GM18858 (cell line): ENCODE measurements at regions not wholly inside any gene's neighbourhood (a gene's known extent, or its start where the extent isn't known, plus 50 kb on each side); places are given as distances from the start of the nearest gene placed in this dataset.
"Not testable (repeated sequence)": the region's sequence is repeated elsewhere in the genome, so short reads cannot be mapped to it uniquely, and the experiment has no call there.

Experiments
- ATAC-seq: cut with Tn5 transposase; IDR thresholded peaks from one replicate; pipeline ENCODE4 v1.9.1; 2021; ENCODE audit not compliant: unreplicated experiment

DNA sequence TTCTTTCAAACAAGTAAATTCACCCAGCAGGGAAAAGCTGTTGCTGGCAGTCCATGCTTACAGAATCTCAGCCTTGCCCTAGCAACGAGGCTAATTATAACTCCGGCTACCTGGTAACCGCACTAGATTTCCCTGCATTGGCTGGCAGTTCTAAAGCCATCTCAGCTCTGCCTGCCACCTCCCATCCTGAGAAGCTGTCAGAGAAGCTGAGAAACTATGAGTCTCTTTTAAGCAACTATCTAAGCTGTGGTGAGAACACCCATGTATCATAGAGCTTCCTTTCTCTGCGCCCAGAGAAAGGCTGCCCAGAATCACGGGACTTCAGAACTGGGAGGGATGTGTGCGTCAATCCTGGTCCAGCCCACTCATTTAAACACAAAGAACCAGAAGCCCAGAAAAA, 113.9 kb upstream of the NBPF26 start:
- ATAC-seq: not testable (repeated sequence)

DNA sequence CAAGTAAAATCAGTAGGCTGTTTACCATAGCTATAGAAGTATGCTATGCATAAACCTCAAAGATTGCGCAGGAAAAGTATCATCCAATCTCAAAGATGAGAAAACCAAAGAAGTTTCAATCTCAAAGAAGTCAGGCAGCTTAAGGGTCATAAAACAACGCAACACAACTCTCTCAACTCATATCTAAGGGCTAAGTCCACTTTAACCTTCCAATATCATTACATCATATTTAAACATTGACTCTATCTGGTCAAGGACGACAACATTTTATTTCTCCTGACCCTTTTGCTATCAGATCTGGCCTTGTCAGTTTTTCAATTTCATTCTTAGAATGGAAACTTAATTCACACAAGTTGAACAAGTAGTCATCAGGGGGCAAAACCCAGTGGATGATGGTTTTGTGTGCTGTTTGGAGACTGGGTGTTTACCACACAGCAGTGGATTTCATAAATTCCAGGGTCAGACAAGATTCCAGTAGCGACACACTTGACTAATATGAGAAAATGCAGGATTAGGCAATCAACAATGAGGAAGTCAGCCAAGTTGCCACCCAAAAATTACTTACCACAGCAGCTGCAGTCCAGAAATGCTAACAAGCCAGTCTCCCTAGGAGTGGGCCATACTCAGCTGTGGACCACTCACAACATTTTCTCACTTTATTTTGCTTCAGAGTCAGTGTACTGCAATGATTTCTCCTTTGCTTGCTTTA, 108.7 kb upstream of the NBPF26 start:
- not testable (repeated sequence) for ATAC-seq

DNA sequence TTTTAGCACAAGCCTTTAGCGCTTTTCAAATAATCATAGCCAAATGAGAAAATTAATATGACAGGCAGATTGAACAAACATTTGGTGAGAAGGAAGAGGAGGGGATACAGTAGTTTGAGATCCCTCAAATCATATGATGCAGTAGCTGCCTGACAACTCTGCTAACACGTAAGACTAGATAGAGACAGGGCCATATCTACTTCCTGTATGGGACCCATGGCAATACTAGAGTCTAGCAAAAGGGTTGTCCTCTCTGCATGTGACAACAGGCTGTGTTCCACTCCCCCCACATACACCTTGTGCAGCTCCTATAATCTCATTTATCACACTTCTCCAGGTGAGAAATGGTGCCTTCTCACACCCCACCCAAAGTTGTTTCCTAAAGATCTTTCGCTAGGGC, 106.3 kb upstream of the NBPF26 start:
- ATAC-seq: not testable (repeated sequence)

DNA sequence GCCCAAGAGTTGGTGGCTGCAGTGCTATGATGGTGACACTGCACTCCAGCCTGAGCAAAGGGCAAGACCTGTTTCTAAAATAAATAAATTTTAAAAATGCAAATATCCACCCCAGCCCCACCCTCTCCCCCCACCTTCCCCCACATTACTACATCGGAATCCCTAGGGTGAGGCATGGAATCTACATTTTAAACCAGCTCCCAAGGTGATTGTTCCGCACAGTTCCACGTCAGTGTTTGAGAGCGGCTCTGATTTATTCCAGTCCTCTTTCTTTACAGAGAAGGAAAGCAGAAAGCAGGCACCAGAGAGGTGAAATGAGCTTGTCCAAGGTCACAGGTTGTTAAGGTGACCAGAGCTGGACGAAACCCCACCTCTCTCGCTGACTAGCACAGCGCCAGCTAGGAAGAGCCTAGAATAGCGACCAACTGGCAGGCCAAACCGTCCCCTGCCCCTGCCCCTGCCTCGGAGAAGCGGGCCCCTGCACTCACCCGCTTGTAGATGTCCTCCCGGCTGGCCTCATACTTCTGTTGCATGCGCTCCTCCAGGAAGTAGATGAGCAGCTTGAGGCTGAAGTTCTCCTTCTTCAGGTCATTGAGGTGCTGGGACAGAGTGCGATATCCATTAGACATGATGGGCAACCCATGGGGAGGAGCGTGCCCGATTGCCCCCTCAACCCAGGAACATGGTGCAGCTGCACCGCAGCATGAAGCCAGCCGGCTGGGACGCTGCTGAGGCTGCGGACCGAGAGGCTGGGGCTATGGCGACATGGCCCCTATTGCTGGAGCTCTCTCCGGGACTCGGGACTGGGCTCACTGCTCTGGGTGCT, 103.7 kb upstream of the NBPF26 start:
- not testable (repeated sequence) for ATAC-seq

DNA sequence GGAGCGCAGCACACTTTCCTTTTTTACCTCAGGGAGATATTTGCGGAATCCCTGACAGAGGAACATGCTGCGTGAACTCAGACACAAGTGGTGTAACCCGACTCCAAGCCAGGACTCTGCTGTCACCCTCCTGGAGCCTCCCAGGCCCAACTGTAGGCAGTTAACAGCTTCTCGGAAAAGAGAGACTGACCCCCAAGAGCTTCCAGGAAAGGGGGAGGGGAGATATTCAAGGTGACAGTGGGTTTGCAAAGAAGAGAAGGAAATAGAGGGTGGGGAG, 103.1 kb upstream of the NBPF26 start:
- ATAC-seq: not testable (repeated sequence)

DNA sequence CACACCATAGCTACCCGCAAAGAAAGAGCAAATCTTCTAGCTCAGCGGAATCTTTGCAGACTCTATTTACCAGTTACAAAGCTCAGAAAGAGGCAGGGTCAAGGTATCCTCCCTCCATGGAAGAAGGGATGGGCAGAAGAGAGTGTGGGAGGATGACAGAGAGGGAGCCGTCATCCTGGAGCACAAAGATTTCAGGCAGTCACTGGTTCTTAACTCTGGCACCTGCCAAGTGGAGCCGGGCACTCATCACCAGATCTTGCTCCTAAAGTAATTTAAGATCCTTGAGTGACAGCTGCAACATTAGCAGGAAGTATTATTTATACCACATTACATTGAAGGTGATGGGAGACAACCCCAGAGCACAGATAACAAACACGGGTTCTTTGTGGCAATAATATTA, 102.5 kb upstream of the NBPF26 start:
- ATAC-seq: not testable (repeated sequence)

DNA sequence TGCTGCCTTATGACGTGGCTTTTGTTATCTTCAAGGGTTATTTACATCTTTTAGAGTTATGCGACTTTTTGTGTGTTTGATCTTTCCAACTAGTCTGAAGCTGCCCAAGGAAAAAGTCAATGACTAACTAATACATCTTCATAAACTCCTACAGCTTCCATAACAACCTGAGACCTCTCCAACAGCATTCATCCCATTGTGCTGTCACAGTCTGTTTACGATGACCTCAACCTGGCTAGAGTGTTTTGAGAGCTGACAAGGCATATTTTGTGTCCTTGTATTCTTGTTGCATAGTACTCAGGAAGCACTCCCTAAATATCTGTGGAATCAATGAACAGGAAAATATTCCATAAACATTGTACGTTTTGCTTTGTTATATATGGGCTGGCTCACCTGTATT, 100.2 kb upstream of the NBPF26 start:
- ATAC-seq: not testable (repeated sequence)

DNA sequence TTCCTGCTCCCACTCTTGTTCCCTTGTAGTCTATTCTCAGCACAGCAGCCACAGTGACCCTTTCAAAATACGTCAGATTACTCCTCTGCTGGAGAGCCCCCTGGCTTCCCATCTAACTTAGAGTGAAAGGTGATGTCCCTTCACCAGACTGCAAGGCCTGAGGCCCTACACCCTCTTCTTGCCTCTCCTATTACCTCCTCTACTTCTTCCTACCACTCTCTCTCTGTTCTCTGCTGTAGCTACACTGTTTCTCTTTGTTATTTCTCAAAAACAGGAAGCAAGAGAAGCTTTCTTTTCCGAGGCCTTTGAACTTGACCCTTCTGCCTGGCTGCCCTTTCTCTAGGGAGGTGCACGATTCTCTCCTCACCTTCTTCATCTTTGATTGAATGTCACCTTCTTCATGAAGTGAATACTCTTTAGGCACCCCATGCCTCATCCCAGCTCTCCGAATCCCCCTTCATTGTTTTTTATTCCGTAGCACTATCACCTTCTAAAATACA, 99.1 kb upstream of the NBPF26 start:
- ATAC-seq: not testable (repeated sequence)

DNA sequence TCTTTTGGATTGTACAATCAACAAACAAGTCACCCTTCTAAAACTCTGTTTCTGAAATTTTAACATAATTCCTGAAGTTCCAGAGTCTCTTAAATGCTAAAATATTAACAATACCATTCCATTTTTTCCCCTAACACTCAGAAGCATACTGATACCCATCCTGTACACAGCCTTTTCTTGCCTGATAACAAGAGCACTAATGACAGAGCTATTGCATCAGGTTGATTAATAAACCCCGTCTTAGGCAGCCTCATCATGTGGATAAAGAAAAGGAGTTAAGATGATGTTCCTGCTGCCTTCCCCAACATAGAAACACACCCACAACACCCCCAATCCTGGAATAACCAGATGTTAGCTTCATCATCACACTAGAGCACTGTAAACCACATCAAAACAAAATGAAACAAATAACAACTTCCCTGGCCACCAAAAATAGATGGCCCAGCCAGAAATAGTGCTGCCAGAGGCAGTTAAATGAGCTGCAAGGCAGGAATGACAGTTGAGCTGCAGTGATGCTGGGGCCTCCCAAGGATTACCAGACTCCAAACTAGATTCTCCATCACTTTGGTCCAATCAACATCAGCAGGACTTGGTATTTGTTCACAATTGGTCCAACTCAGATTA, 93.8 kb upstream of the NBPF26 start:
- ATAC-seq: not testable (repeated sequence)

DNA sequence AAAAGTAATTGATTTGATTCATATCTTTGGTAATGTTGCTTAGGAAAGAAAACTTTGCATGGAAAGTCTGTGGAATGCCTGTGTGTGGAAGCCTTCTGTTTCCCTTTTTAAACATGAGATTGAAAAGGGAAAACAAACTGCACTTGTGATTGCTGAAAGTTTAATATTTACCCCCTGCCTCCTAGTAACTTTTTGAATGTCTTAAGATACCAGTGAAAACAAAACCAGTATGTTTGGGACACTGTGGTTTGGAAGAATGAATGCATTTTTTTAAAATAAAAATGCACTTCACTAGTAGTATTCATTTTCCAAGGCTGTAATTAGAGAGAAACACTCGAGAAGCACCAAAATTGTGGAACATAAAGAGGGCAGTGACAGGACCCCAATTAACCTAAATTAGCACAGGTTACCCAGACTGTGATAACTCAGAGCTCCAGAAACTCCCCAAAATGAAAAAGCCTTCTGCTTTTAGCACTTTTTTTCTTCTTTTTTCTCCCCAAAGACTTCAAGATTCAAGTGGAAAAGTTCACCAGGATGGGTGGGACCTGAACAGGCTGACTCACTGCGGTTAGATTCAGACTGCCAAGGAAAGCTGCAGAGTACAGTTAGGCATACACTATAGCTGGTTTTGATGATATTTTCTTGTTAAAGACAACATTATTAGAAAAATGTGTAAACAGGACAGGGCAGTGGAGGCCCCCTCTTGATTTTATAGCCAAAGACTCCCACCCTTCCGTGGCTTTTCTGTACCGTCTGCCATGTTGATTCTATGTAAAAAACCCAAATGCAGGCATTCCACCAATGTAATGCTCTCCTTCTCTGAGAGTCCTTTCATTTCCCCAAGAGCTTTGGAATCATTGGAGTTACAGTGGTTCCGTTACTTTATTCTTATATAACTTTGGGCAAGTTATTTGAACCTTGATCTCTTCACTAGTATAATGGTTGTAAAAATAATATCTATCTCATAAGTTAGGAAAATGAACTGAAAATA, 88.6 kb upstream of the NBPF26 start:
- not testable (repeated sequence) for ATAC-seq

DNA sequence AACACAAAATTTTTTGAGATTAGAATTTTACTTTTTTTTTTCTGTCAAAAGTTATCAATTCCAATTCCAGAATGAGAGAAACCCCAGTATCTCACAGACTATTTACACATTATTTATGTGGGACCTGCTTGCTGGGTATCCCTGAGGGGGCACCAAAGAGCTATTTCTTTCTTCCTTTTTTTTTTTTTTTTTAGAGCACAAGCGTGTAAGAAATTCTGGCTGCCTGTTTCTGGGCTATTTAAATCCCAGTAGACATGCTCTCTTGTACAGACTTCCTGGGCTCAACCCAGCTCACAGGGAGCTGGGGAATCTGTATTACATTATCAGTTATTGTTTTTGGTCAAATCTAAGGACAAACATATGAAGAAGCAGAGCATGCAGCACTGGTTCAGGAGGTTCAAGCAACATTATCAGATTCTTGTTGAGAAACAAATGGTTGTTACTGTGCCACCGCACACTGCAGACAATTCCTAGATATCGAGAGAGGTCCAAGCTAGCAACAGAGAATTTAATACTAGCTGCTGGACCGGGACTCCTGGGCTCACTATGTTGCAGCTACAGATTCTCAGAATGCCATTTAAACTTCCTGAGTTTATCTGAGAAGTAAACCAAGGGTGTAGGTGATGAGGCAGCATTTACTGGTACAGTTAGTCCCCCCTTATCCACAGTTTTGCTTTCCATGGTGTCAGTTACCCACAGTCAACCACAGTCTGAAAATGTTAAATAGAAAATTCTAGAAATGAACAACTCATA, 83.3 kb upstream of the NBPF26 start:
- not testable (repeated sequence) for ATAC-seq

DNA sequence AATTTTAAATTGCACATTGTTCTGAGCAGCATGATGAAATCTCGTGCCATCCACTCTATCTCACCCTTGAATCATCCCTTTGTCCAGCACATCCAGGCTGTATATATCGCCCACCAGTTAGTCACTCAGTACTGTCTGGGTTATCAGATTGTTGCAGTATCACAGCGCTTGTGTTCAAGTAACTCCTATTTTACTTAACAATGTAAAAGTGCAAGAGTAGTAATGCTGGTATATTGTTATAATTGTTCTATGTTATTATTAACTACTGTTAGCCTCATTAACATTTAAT, 82.8 kb upstream of the NBPF26 start:
- not testable (repeated sequence) for ATAC-seq

DNA sequence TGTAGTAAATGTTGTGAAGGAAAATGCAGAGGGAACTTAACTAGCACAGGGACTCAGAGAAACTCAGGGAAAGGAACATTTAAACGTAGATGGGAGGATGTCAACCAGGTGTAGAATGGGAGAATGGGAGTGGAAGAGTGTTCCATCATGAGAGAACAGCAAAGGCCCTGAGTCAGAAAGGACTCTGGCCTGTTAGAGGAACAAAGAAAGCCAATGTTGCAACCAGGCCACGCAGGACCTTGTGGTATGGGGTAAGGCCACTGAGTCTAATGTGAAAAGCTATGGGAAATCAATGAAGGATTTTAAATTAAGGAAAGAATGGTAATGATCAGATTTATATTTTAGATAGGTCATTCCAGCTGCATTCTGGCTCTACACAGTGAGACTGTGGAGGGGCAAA, 76.6 kb upstream of the NBPF26 start:
- not testable (repeated sequence) for ATAC-seq

DNA sequence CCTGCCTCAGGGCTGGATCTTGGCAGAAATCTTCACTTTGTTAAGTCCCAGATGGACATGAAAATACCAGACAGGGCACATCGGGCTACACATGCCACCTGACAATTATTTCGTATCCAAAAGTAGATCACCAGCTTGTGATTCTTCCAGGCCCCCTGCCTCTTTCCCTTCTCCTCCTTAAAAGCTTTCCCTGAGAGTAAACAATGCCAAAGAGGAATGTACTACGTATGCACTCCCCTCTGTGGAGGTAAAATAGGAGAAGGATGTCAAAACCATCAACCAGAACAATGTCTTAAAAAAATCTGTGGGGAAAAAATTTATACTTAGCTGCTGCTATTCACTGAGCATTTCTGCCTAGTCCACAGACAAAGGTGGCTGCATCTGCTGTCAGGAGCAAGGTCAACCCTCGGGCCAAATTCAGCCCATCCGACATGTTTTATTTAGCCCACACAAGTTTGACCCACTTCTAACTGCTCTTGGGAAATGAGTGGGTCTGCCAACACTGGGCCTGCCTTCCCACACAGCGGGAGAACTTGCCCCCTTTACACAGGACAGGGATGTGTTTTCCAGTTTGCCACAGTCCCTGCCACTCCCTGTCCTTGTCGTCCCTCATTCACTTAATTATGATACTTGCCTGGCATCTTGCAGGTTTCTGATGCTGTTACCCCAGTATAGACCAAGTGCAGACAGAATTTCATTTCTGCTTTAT, 74.7 kb upstream of the NBPF26 start:
- not testable (repeated sequence) for ATAC-seq

DNA sequence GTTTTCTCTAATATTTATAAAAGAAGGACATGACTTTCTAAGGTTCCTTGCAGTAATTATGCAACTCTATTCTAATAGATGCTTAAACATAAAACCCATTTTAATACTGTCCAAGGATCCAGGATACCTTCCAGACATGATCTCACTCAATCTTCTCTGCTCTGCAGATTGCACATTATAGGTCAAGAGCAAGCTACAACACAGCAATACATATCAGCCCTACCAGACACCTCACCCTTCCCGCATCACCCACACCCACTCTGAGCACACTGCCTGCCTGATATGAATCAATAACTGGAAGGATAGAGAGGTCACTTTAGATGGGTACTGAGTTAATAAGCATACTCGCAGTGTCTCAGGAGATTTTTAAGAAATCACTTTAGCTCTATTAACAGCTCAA, 74.0 kb upstream of the NBPF26 start:
- ATAC-seq: not testable (repeated sequence)

DNA sequence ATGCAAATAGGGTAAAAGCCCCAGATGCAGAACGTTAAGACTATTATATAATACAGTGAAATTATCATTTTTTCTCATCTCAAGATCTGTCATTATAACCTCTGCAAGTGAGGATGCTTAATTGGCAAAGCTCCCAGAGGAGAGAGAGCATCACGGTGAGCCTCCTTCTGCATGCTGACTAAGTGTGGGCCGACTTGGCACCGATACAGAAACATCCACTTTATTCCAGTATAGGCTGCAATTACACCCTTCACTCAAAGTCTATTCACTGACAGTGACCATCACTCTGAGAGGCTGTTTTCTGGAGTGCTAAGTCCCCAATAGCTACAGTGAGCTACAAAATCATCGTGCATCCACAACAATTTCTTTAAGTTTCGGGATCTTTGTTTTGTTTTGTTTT, 69.6 kb upstream of the NBPF26 start:
- not testable (repeated sequence) for ATAC-seq

DNA sequence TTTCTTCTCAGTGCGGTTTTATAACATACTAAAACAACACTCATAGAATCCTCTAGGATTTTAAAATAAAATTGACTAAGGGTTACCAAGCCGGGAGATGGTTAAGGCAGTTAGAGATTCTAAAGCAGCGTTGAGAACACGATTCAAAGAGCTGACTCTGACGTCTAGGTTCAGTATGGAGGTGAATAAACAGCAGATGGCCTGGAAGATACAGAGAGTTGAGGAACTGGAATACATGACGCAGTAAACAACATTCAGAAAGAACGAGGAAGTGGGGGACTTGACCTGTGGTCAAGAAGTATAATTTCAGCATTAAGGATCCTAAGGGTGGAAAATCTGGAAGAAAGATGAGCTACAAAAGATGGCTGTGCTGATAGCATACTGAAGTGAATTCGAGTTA, 68.4 kb upstream of the NBPF26 start:
- ATAC-seq: not testable (repeated sequence)

DNA sequence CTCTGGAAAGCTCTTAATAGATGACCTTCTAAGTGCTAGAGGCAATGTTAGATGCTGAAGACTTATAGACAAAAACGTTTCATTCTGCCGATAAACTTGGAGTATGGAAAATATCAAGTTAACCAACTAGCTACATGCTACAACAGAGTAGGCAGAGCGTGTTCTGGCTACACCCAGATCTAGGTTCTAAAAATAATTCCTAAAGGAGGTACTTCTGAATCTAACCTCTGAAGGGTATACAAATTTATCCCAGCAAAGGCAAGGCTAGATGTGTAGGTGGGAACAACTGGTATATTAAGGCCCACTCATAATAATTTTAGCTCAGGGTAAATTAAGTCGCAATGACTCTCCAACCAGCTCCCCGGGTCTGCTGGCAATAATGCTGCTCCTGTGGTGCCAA, 67.6 kb upstream of the NBPF26 start:
- not testable (repeated sequence) for ATAC-seq

DNA sequence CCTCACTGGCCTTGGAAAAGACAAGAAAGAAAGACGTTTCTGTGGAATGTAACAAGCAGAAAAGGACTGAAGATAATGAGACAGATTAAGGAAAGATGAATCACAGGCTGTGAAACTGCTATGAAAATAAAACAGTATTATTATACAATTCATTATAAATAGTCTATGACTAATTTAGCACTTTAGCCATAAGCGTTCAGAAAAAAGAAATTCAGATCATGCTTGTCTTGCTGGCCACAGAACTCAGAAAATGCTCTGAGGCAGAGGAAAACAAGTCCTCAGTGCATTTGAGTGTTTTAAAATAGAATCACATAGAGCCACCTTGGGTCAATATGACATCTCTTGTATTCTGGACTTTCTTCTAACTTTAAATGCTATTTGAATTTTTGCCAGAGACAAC, 65.9 kb upstream of the NBPF26 start:
- not testable (repeated sequence) for ATAC-seq
